ENCODE measurements at regions not wholly inside any gene's neighbourhood (a gene's known extent, or its start where the extent isn't known, plus 50 kb on each side); places are given as distances from the start of the nearest gene placed in this dataset.

DNA sequence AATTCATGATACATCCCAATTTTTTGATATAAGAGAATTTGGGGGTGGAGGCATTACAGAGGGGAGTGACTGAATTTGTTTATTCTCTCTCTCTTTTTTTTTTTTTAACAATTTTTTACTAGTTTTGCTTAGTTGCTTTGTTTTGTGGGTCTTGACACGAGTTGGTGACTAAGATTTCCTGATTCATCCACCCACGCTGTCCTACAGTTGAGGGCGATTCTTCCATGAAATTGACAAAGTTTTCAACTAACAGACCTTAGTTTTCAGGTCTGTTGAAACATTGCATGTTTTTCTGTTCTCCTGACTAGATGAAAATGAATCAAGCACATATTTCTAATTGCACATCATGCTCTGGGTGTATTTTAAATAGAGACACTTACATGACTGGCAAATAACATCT lies 613.8 kb downstream of the TFAP2B start:
- TF ChIP-seq, protein P1, sequence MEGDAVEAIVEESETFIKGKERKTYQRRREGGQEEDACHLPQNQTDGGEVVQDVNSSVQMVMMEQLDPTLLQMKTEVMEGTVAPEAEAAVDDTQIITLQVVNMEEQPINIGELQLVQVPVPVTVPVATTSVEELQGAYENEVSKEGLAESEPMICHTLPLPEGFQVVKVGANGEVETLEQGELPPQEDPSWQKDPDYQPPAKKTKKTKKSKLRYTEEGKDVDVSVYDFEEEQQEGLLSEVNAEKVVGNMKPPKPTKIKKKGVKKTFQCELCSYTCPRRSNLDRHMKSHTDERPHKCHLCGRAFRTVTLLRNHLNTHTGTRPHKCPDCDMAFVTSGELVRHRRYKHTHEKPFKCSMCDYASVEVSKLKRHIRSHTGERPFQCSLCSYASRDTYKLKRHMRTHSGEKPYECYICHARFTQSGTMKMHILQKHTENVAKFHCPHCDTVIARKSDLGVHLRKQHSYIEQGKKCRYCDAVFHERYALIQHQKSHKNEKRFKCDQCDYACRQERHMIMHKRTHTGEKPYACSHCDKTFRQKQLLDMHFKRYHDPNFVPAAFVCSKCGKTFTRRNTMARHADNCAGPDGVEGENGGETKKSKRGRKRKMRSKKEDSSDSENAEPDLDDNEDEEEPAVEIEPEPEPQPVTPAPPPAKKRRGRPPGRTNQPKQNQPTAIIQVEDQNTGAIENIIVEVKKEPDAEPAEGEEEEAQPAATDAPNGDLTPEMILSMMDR (IDR thresholded peaks at IDR 0.05), result no peak

DNA sequence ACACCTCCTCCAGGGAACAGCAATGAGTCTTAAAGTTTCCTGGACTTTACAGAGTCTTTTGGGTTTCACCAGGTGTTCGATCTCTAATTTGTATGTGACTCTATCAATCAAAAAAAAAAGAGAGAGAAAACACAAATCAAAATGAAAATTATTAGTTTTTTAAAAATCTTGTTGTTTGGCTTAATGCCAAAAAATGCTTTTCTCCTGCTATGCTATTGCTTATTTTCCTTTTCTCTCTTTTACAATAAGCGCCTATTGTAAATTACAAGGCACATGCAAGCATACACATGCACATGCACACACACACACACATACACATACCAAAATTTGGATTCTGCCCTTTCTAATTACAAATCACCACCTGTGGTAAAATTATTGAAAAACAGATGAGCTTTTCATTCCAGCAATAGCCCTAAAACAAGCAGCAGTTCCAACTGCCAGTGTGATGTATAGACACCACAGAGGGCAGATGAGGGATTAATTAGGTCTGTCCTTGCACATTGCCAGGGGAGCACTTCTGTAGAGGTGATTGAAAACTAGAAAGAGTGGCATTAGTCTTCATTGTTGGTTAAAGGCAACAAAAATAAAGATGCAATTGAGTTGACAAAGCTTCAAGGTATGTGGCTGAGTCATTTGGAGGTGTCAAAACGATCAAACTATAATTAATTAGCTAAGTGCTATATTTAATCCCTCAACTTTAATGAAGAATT lies 631.7 kb downstream of the TFAP2B start:
- TF ChIP-seq, protein P1 (IDR thresholded peaks at IDR 0.05), result no peak

DNA sequence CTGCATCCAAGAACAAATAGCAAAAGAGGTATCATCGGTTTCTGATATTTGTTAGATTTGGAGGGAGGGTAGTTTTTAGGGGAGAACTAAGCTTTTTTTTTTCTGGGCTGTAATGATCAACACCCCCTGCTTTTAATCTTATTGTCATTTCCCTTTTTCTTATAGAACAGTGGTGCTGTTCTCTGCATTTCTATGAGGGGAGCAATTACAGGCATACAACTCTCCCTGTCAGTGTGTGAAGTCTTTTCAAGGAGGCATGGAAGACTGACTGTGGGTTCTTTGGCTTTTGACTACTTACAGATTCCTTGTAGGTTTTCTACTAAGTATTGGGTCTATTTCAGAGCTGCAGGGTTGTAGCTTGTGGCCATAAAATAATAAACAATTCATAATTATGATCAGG lies 632.3 kb downstream of the TFAP2B start:
- TF ChIP-seq, protein P1 (IDR thresholded peaks at IDR 0.05), result no peak

DNA sequence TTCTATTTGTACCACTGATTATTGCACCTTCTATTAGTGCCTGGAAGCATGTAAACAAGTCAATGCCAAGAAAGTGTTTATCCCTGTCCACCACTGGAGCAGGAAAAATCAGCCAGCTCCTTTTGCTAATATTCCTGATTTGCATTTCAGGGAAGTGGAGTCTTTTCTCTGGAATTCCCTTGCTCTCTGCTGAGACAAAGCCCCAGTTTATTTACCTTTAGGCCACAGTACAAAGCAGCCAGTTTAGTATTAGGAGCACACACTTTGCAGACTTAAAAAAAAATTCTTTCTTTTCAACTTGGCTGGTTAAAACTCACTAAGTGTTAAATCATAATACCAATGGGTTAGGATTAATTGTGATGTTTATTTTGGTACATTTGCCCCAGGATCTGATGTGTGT lies 631.1 kb downstream of the PKHD1 start:
- TF ChIP-seq, protein P1 (IDR thresholded peaks at IDR 0.05), result no peak

DNA sequence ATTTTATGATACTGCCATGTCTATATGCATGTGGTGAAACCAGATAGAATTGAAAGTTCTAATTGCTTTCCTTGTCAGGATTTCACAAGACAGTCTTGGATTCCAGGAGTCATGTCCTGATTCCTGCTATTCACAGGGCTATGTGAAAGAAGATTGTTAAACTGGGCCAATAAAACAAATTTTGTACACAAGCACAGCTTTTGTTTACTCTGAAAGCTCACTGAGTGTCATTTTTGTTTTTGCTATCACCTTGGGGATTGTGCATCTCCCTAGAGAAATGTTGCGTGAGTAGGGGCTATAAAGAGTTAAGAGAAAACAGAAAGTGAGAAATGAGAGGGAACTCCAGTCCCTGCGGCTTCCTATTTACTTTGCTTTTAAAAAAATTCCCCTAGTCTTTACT lies 627.5 kb downstream of the PKHD1 start:
- TF ChIP-seq, protein P1 (IDR thresholded peaks at IDR 0.05), result no peak

DNA sequence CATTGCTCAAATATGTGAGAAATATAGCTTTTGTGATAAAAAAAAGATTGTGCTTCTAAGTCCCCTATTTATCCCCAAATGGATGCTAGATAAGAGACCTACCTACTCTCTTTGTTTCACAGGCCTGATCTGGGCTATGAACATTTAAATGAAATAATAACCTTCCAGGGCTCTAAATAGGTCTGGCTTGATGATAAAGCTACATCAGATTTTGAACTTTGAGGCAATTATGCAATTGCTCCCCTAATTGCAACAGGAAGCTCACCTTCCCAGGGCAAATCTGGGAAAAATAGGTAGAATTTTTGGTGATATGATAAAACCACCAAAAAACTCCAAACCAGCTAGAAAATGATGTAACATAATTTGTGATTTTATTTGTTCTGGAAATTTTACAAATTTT lies 624.5 kb downstream of the PKHD1 start:
- TF ChIP-seq, protein P1 (IDR thresholded peaks at IDR 0.05), result no peak

DNA sequence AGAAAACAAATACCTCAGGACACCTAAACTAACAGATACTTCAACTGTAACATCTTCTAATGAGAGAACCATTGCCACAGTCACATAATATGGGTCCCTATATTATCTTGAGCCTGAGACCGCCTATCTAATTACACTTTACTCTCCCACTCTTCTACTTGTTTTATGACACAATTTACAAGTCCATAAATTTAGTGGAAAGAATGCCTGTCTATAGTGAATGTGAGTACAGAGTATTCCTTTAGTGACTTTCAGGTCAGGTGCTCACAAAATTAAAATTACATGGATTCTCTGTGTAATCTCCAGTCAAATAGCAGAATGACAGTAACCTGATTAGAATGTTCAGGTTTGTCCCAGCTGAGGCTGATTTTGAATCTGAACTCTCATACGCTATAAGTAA lies 624.1 kb downstream of the PKHD1 start:
- TF ChIP-seq, protein P1 (IDR thresholded peaks at IDR 0.05), result no peak

DNA sequence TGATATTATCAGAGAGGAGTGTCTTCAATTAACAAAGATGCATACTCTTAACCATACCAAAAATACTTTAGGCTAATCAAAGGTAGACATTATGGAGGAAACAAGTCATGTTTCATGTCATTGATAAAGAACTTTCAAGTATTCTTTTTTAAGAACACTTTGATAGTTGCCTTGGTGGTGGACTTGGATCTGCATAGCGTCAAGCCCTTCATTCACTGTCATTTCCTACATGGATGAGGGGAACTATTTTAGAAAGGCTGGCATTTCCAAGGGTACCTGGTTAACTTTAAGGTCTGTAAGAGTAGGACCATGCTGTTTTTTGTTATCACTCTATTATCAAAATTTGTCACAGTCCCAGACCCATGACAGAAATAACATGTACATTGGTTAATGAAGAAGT lies 622.5 kb downstream of the PKHD1 start:
- TF ChIP-seq, protein P1 (IDR thresholded peaks at IDR 0.05), result no peak

Measured in LNCAP (cell line).